HG03354 (cell line): ENCODE measurements at regions not wholly inside any gene's neighbourhood (a gene's known extent, or its start where the extent isn't known, plus 50 kb on each side); places are given as distances from the start of the nearest gene placed in this dataset.

Experiments
- ATAC-seq: cut with Tn5 transposase; IDR thresholded peaks from one replicate; pipeline ENCODE4 v1.9.1; 2021; ENCODE audit warnings: mild to moderate bottlenecking; ENCODE audit not compliant: unreplicated experiment, poor library complexity, severe bottlenecking

- ATAC-seq = no peak
Observed at GRCh38 chr17:77772461-77772897, 186.0 kb upstream of the TNRC6C start.

GRCh38 chr17:77772899-77773358 is 185.6 kb upstream of the TNRC6C start:
- no peak for ATAC-seq

GRCh38 chr17:77774182-77774581 is 184.3 kb upstream of the TNRC6C start:
- no peak for ATAC-seq

- ATAC-seq = no peak
Observed at GRCh38 chr17:77778636-77779489, 179.6 kb upstream of the TNRC6C start.

- no peak for ATAC-seq
Observed at GRCh38 chr17:77779711-77780539, 178.6 kb upstream of the TNRC6C start.

- ATAC-seq = no peak
Observed at GRCh38 chr17:77781536-77781935, 177.0 kb upstream of the TNRC6C start.

GRCh38 chr17:77782201-77782600 is 176.3 kb upstream of the TNRC6C start:
- ATAC-seq = no peak

GRCh38 chr17:77782611-77783010 is 175.9 kb upstream of the TNRC6C start:
- no peak for ATAC-seq

GRCh38 chr17:77783991-77784820 is 174.3 kb upstream of the TNRC6C start:
- ATAC-seq = no peak

- no peak for ATAC-seq
Observed at GRCh38 chr17:77785312-77785905, 173.1 kb upstream of the TNRC6C start.

GRCh38 chr17:77786090-77786489 is 172.4 kb upstream of the TNRC6C start:
- no peak for ATAC-seq

- no peak for ATAC-seq
Observed at GRCh38 chr17:77786740-77787505, 171.6 kb upstream of the TNRC6C start.

GRCh38 chr17:77790143-77790829 is 168.2 kb upstream of the TNRC6C start:
- no peak for ATAC-seq

- no peak for ATAC-seq
Observed at GRCh38 chr17:77792626-77793025, 165.9 kb upstream of the TNRC6C start.

GRCh38 chr17:77793146-77793970 is 165.1 kb upstream of the TNRC6C start:
- no peak for ATAC-seq

- no peak for ATAC-seq
Observed at GRCh38 chr17:77793971-77794235, 164.6 kb upstream of the TNRC6C start.

GRCh38 chr17:77794846-77795245 is 163.7 kb upstream of the TNRC6C start:
- no peak for ATAC-seq

GRCh38 chr17:77795685-77796084 is 162.8 kb upstream of the TNRC6C start:
- no peak for ATAC-seq
